Limb (tissue), 2 donors: ENCODE measurements at regions not wholly inside any gene's neighbourhood (a gene's known extent, or its start where the extent isn't known, plus 50 kb on each side); places are given as distances from the start of the nearest gene placed in this dataset.

Experiments used
- DNase-seq, 2 donors: peaks; one replicate each; pipeline ENCODE4 v3.0.0-alpha.2; 2016; ENCODE audit errors: extremely low spot score in 2 of 2

DNA sequence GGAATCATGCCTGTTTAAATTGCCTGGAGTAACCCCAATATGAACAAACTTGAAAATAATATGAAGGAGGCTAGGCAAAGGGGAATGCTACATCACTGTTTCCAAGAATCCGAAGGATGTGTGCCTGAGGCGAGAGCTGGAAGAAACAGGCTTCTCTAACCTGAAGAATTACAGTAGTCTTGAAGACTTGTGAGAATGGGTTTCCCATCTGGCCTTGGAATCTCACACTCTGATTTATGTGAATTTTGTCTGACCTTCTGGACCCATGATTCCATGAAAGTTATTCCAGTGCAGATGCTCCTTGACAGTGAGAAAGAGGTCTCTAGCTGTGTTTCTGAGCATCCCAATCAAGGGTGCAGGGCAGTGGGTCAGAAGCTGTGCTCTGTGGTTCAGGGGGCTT is 122.1 kb upstream of the PARP11 start:
- no peak for DNase-seq

DNA sequence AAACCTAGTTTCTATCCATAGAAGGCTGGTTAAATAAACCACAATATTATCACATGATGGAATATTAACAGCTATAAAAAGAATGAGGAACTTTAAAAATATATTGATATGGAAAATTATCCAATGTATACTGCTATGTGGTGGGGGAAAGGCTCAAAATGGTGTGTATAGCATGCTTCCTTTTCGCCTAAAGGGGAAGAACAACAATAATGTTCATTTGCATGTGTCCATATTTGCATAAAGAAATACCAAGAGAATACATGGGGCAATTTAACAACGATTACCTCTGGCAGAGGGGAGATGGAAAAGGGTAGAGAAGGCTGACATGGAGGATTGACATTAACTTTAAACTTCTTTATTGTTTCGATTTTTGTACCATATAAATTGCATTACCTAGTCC is 121.3 kb upstream of the PARP11 start:
- DNase-seq = no peak

- DNase-seq = no peak
Observed at GRCh38 chr12:3992945-3993344, 119.7 kb upstream of the PARP11 start.

DNA sequence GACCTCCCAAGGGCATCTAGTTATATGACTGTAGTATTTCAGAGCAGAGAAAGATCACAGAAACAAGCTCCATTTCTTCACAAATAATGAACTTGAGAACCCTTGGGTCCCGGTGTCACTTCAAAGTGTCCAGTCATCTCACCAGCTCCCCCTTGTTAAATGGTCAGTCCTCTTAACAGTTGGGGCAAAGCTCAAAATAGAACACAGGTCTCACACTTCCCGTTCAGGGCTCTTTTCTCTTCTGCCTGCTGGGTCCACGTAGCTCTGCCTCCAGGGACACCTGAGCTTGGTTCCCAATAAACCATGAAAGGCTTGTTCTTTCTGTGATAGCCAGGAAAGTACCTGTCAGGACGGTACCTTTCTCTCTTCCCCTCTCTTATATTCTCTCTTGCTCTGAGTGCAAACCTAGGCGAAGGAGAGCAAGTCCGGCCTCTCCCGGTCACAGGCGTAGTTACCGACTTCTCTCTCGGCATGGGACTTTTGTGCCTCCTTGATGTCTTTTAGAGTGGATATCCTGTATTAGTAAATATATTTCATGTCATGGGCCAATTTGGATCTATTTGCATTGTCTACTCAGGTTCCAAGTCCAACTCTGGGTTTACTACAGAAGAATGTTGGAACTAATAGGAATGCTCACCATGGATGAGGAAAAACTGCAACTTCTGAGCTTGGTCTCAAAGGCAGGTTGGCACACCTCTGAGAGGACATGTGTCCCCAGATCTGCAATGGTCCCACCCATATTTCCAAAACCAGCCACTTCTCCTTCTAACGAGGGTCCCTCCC is 118.8 kb upstream of the PARP11 start:
- no peak for DNase-seq

GRCh38 chr12:3990501-3991280 is 117.5 kb upstream of the PARP11 start:
- peak in 1 of 2 donors; percentile 40 for DNase-seq

DNA sequence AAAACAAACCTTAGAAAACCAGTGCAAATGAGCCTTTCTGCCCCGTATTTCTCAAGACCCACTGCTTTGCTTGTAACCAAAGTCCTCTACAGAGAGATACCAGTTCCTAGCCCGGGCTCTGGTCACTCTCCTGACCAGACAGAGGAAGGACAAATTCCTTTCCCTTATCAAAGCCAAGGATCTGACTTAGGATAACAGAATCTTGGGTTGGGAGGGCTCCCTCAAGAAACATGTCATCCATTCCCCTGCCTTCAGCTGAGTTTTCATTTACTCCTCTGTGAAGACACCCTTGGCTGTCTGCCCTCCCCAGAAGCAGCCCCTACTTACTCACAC is 116.0 kb upstream of the PARP11 start:
- no peak for DNase-seq

DNA sequence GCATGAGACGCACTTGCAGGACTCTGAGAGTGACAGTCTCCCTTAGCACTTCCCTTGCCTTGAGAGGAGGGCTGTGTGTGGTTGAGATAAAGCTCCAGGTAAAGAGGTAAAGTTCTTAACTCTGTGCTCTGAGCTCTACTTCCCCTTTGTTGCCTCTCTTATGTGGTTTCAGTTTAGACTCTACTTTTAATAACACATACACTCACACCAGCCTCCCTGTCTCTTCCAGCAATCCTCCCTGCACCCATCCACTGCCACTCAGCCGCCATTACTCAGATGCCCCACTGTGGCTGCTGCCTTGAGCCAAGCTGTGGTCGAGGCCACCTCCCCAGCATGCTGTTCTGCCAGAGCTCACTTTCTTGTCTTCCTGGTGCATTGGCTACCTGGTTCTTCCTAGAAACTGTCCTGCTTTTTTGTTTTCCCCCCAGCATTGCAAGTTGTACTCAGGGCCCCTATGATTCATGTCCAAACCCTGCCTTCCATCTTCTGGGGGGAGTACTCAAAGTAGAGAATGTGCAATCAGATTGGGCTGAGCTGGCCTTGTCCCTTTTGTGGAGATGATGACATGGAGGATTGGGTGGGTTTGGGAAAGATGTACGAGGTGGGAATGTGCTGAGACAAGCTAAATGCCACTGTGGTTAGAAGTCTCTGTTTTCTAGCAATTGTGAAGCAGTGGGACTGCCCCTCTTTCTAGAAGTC is 115.5 kb upstream of the PARP11 start:
- no peak for DNase-seq

GRCh38 chr12:3987571-3987970 is 114.4 kb upstream of the PARP11 start:
- no peak for DNase-seq

DNA sequence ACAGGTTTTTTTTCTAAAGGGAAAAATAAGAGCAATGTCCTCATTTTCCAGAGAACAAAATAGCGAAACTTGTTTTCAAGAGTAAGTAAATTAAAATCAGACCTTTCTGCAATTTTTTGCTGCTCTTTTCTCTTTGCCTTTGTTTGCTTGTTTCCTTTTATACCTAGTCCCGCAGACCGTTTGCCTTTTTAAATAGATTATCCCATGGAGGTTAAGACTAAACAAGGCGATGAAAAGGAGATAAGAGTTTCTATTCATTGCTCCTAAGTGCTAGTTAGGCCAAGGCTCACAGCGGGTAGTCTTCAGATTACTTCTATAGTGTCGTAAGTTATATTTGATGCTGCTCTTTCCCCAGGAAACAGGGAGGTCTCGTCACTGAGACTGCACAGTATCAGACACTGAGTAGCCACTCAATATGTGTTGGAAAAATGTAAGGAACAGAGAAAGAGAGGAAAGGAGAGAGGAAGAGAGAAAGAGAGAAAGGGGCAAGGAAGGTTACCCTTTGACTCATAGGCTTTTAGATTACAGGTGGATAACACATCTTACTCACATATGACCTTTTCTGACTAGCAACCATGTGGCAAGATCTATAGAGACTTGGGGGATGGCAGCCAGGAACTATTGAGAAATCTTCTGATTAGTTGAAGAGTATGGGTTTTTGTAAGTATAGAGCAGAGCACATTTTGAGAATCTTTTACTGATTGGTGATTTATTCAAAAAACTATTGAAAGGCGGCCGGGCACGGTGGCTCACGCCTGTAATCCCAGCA is 107.5 kb upstream of the PARP11 start:
- no peak for DNase-seq

- no peak for DNase-seq
Observed at GRCh38 chr12:3977621-3978020, 104.4 kb upstream of the PARP11 start.

- DNase-seq = no peak
Observed at GRCh38 chr12:3976351-3976938, 103.2 kb upstream of the PARP11 start.

DNA sequence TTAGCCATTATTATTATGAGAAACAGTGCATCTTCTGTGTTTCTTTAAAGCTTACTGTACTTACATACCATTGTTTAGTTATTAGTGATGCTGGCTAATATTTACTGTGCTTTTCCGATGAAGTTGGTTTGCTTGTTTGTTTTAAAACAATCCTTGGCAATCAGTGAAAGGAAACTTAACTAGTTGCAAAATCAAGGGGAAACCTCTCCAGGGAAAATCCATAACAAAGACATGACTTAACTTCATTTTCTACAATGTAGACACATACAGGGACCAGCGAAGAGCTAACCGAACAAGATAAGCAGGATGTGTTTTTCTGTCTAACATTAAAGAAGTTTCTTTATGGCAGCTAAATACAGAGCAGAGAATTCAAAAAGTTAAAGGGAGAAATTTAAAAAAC is 102.5 kb upstream of the PARP11 start:
- DNase-seq = no peak

- DNase-seq = no peak
Observed at GRCh38 chr12:3974883-3975282, 101.7 kb upstream of the PARP11 start.

GRCh38 chr12:3973973-3974644 is 100.9 kb upstream of the PARP11 start:
- DNase-seq = no peak

- no peak for DNase-seq
Observed at GRCh38 chr12:3973269-3973884, 100.2 kb upstream of the PARP11 start.

GRCh38 chr12:3972576-3972975 is 99.4 kb upstream of the PARP11 start:
- DNase-seq = no peak

DNA sequence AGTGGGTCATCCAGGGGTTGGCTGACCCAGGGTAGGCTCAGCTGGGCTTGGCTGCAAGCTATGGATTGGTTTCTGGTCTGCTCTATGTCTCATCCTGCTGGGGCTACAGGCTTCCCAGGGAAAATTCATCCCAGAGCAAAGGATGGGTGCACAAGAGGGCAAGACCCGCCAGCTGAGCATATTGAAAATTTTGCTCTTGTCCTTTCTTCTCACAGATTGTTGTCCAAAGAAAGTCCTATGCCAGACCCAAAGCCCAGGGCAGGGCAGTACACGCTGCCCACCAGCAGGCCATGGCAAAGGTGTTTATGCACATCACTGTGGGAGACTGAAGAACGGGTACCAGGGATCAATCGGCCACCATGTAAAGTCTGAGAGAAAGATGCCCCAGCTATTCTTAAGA is 95.3 kb upstream of the PARP11 start:
- no peak for DNase-seq

DNA sequence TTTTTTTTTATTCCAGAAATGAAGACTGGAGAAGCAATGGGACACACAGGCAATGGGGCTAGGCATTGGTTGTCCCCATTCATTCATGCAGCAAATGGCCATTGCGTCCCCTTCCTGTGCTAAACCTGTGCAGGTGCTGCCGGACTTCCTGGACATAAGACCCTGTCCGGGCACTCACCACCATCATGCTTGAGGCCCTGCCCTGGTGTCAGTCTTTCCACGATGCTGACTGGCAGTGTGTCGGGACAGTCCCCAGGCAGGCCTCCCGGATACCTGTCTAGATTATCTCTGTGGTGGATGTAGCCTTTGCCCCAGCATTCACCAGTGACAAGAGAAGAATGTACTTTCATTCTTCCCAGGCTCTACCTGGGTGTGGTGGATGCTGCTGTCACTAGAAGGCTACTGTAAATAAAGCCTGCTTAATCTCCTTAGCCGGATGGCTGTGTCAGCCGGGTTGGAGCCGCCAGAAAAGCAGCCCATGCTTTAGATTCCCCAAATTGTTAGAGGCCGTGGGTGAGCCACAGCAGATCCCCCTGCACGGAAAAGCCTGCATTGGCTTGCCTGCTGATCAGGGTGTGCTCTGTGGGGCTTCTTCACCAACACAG is 94.5 kb upstream of the PARP11 start:
- DNase-seq = no peak

- DNase-seq = no peak
Observed at GRCh38 chr12:3966376-3966775, 93.2 kb upstream of the PARP11 start.

DNA sequence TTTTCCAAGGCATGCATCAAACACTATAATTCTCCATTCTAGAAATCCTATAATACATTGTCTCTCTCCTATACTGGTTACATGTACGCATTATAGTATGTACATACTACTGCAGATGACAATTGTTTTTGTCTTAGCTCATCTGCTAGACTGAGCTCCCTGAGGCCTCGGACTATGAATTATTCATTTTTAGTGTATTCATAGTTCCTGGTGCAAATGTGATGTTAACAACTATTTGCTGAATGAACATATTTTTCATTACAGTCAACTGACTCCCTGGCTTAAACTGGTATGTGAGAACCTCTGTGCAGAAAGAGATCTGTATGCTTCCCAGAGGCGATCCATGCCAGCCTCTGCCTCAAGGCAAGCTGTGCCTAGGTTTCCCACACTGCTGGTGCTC is 91.8 kb upstream of the PARP11 start:
- no peak for DNase-seq
